ENCODE measurements at regions not wholly inside any gene's neighbourhood (a gene's known extent, or its start where the extent isn't known, plus 50 kb on each side); places are given as distances from the start of the nearest gene placed in this dataset.

DNA sequence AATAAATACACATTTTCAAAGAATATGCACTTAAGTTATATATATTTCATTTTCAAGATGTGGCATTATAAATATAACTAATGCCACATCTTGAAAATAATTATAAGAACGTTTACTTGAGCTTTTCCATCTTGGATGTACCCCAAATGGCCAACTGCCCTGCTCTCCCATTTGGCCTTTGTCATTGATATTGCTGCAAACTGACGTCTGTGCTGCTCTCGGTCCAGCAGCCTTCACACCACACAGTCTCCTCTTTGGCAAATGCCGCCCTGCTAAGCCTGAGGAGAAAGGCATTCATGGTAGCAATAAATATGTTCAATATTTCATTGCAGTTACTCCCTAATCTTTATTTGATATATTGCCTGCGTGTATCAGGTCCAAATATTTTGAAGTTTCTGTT, 384.6 kb upstream of the ADARB2 start:
- peaks cover 0 to 6% (median 0%) of the 10 kb centered on the region in 7 donors for H3K9me3 Mint-ChIP-seq
- H3K27ac Mint-ChIP-seq, result no peak overlapping the region
- no peak for DNase-seq
- Histone ChIP-seq H3K27ac (ENCODE audit: insufficient read depth, low read length, poor library complexity, severe bottlenecking) (no peak overlapping the region), H3K27me3 (ENCODE audit: control insufficient read depth, insufficient read depth, low read length) (no peaks in the 10 kb centered on the region), H3K36me3 (ENCODE audit: control insufficient read depth, insufficient read depth, low read length) (no peaks in the 10 kb centered on the region), H3K4me1 (ENCODE audit: control insufficient read depth, insufficient read depth, low read length, poor library complexity, severe bottlenecking) (no peaks in the 10 kb centered on the region), H3K4me3 (ENCODE audit: low read depth, low read length) (no peak overlapping the region), H3K9me3 (ENCODE audit: control insufficient read depth in 2 of 2, low read length in 2 of 2) (no peaks in the 10 kb centered on the region)
- ATAC-seq (ENCODE audit: low read depth in 2 of 2), result no peak
- H3K36me3 Mint-ChIP-seq, result no peaks in the 10 kb centered on the region
- H3K4me3 Mint-ChIP-seq, result no peak overlapping the region
- H3K4me1 Mint-ChIP-seq, result peaks cover 0 to 4% (median 0%) of the 10 kb centered on the region in 4 donors
- H3K27me3 Mint-ChIP-seq, result no peaks in the 10 kb centered on the region

- Mint-ChIP-seq H3K27ac (no peak overlapping the region), H3K27me3 (no peaks in the 10 kb centered on the region), H3K4me1 (peaks cover 0 to 4% (median 0%) of the 10 kb centered on the region in 4 donors), H3K9me3 (peaks cover 0 to 4% (median 0%) of the 10 kb centered on the region in 7 donors), H3K36me3 (no peaks in the 10 kb centered on the region), H3K4me3 (no peak overlapping the region)
- Histone ChIP-seq H3K4me1 (ENCODE audit: control insufficient read depth, insufficient read depth, low read length, poor library complexity, severe bottlenecking) (no peaks in the 10 kb centered on the region), H3K36me3 (ENCODE audit: control insufficient read depth, insufficient read depth, low read length) (no peaks in the 10 kb centered on the region), H3K4me3 (ENCODE audit: low read depth, low read length) (no peak overlapping the region), H3K27me3 (ENCODE audit: control insufficient read depth, insufficient read depth, low read length) (no peaks in the 10 kb centered on the region), H3K27ac (ENCODE audit: insufficient read depth, low read length, poor library complexity, severe bottlenecking) (no peak overlapping the region), H3K9me3 (ENCODE audit: control insufficient read depth in 2 of 2, low read length in 2 of 2) (no peaks in the 10 kb centered on the region)
- no peak for DNase-seq
- ATAC-seq (ENCODE audit: low read depth in 2 of 2), result no peak
Observed at GRCh38 chr10:2121315-2121714, 384.0 kb upstream of the ADARB2 start.

GRCh38 chr10:2120746-2121145, 383.4 kb upstream of the ADARB2 start:
- H3K9me3 Mint-ChIP-seq, result peaks cover 0 to 4% (median 0%) of the 10 kb centered on the region in 7 donors
- no peaks in the 10 kb centered on the region for H3K36me3 Mint-ChIP-seq
- Histone ChIP-seq H3K4me1 (ENCODE audit: control insufficient read depth, insufficient read depth, low read length, poor library complexity, severe bottlenecking) (no peaks in the 10 kb centered on the region), H3K9me3 (ENCODE audit: control insufficient read depth in 2 of 2, low read length in 2 of 2) (no peaks in the 10 kb centered on the region), H3K36me3 (ENCODE audit: control insufficient read depth, insufficient read depth, low read length) (no peaks in the 10 kb centered on the region), H3K27ac (ENCODE audit: insufficient read depth, low read length, poor library complexity, severe bottlenecking) (no peak overlapping the region), H3K4me3 (ENCODE audit: low read depth, low read length) (no peak overlapping the region), H3K27me3 (ENCODE audit: control insufficient read depth, insufficient read depth, low read length) (no peaks in the 10 kb centered on the region)
- no peak overlapping the region for H3K27ac Mint-ChIP-seq
- H3K4me3 Mint-ChIP-seq, result no peak overlapping the region
- ATAC-seq (ENCODE audit: low read depth in 2 of 2) (no peak), DNase-seq (no peak)
- no peaks in the 10 kb centered on the region for H3K27me3 Mint-ChIP-seq
- peaks cover 0 to 4% (median 0%) of the 10 kb centered on the region in 4 donors for H3K4me1 Mint-ChIP-seq

GRCh38 chr10:2119316-2119715, 382.0 kb upstream of the ADARB2 start:
- no peaks in the 10 kb centered on the region for H3K36me3 Mint-ChIP-seq
- H3K27me3 Mint-ChIP-seq, result no peaks in the 10 kb centered on the region
- Histone ChIP-seq H3K27me3 (ENCODE audit: control insufficient read depth, insufficient read depth, low read length) (no peaks in the 10 kb centered on the region), H3K4me1 (ENCODE audit: control insufficient read depth, insufficient read depth, low read length, poor library complexity, severe bottlenecking) (no peaks in the 10 kb centered on the region), H3K9me3 (ENCODE audit: control insufficient read depth in 2 of 2, low read length in 2 of 2) (no peaks in the 10 kb centered on the region), H3K27ac (ENCODE audit: insufficient read depth, low read length, poor library complexity, severe bottlenecking) (no peak overlapping the region), H3K36me3 (ENCODE audit: control insufficient read depth, insufficient read depth, low read length) (no peaks in the 10 kb centered on the region), H3K4me3 (ENCODE audit: low read depth, low read length) (no peak overlapping the region)
- no peak overlapping the region for H3K4me3 Mint-ChIP-seq
- peaks cover 0 to 4% (median 0%) of the 10 kb centered on the region in 4 donors for H3K4me1 Mint-ChIP-seq
- no peak overlapping the region for H3K27ac Mint-ChIP-seq
- DNase-seq (no peak), ATAC-seq (ENCODE audit: low read depth in 2 of 2) (no peak)
- peaks cover 0 to 4% (median 0%) of the 10 kb centered on the region in 7 donors for H3K9me3 Mint-ChIP-seq

- Mint-ChIP-seq H3K27me3 (no peaks in the 10 kb centered on the region), H3K4me1 (peaks cover 0 to 4% (median 0%) of the 10 kb centered on the region in 4 donors), H3K9me3 (peaks cover 0 to 4% (median 0%) of the 10 kb centered on the region in 7 donors), H3K36me3 (no peaks in the 10 kb centered on the region), H3K4me3 (no peak overlapping the region), H3K27ac (no peak overlapping the region)
- no peaks in the 10 kb centered on the region for H3K27me3 ChIP-seq (ENCODE audit: control insufficient read depth, insufficient read depth, low read length)
- ATAC-seq (ENCODE audit: low read depth in 2 of 2) (no peak), DNase-seq (no peak)
- H3K9me3 ChIP-seq (ENCODE audit: control insufficient read depth in 2 of 2, low read length in 2 of 2), result no peaks in the 10 kb centered on the region
- no peaks in the 10 kb centered on the region for H3K4me1 ChIP-seq (ENCODE audit: control insufficient read depth, insufficient read depth, low read length, poor library complexity, severe bottlenecking)
- no peaks in the 10 kb centered on the region for H3K36me3 ChIP-seq (ENCODE audit: control insufficient read depth, insufficient read depth, low read length)
- no peak overlapping the region for H3K4me3 ChIP-seq (ENCODE audit: low read depth, low read length)
- no peak overlapping the region for H3K27ac ChIP-seq (ENCODE audit: insufficient read depth, low read length, poor library complexity, severe bottlenecking)
Observed at GRCh38 chr10:2118201-2118600, 380.9 kb upstream of the ADARB2 start.

GRCh38 chr10:2117641-2118040, 380.3 kb upstream of the ADARB2 start:
- no peaks in the 10 kb centered on the region for H3K27me3 ChIP-seq (ENCODE audit: control insufficient read depth, insufficient read depth, low read length)
- no peaks in the 10 kb centered on the region for H3K4me1 ChIP-seq (ENCODE audit: control insufficient read depth, insufficient read depth, low read length, poor library complexity, severe bottlenecking)
- no peak for ATAC-seq (ENCODE audit: low read depth in 2 of 2)
- H3K36me3 ChIP-seq (ENCODE audit: control insufficient read depth, insufficient read depth, low read length), result no peaks in the 10 kb centered on the region
- Mint-ChIP-seq H3K27ac (no peak overlapping the region), H3K4me1 (peaks cover 0 to 4% (median 0%) of the 10 kb centered on the region in 4 donors), H3K27me3 (no peaks in the 10 kb centered on the region), H3K36me3 (no peaks in the 10 kb centered on the region), H3K9me3 (peaks cover 0 to 4% (median 0%) of the 10 kb centered on the region in 7 donors), H3K4me3 (no peak overlapping the region)
- no peaks in the 10 kb centered on the region for H3K9me3 ChIP-seq (ENCODE audit: control insufficient read depth in 2 of 2, low read length in 2 of 2)
- H3K4me3 ChIP-seq (ENCODE audit: low read depth, low read length), result no peak overlapping the region
- DNase-seq, result no peak
- H3K27ac ChIP-seq (ENCODE audit: insufficient read depth, low read length, poor library complexity, severe bottlenecking), result no peak overlapping the region

GRCh38 chr10:2111965-2112364, 374.6 kb upstream of the ADARB2 start:
- no peaks in the 10 kb centered on the region for H3K36me3 ChIP-seq (ENCODE audit: control insufficient read depth, insufficient read depth, low read length)
- no peak overlapping the region for H3K27ac ChIP-seq (ENCODE audit: insufficient read depth, low read length, poor library complexity, severe bottlenecking)
- H3K4me1 ChIP-seq (ENCODE audit: control insufficient read depth, insufficient read depth, low read length, poor library complexity, severe bottlenecking), result no peaks in the 10 kb centered on the region
- ATAC-seq (ENCODE audit: low read depth in 2 of 2) (no peak), DNase-seq (no peak)
- Mint-ChIP-seq H3K36me3 (no peaks in the 10 kb centered on the region), H3K4me1 (no peaks in the 10 kb centered on the region), H3K4me3 (no peak overlapping the region), H3K9me3 (peaks cover 0 to 1% (median 0%) of the 10 kb centered on the region in 7 donors), H3K27ac (no peak overlapping the region), H3K27me3 (no peaks in the 10 kb centered on the region)
- no peaks in the 10 kb centered on the region for H3K9me3 ChIP-seq (ENCODE audit: control insufficient read depth in 2 of 2, low read length in 2 of 2)
- no peak overlapping the region for H3K4me3 ChIP-seq (ENCODE audit: low read depth, low read length)
- H3K27me3 ChIP-seq (ENCODE audit: control insufficient read depth, insufficient read depth, low read length), result no peaks in the 10 kb centered on the region

- Histone ChIP-seq H3K4me3 (ENCODE audit: low read depth, low read length) (no peak overlapping the region), H3K4me1 (ENCODE audit: control insufficient read depth, insufficient read depth, low read length, poor library complexity, severe bottlenecking) (no peaks in the 10 kb centered on the region), H3K27me3 (ENCODE audit: control insufficient read depth, insufficient read depth, low read length) (no peaks in the 10 kb centered on the region), H3K27ac (ENCODE audit: insufficient read depth, low read length, poor library complexity, severe bottlenecking) (no peak overlapping the region), H3K36me3 (ENCODE audit: control insufficient read depth, insufficient read depth, low read length) (no peaks in the 10 kb centered on the region), H3K9me3 (ENCODE audit: control insufficient read depth in 2 of 2, low read length in 2 of 2) (no peaks in the 10 kb centered on the region)
- H3K36me3 Mint-ChIP-seq, result no peaks in the 10 kb centered on the region
- H3K4me3 Mint-ChIP-seq, result no peak overlapping the region
- no peak for DNase-seq
- no peak overlapping the region for H3K27ac Mint-ChIP-seq
- H3K27me3 Mint-ChIP-seq, result no peaks in the 10 kb centered on the region
- H3K9me3 Mint-ChIP-seq, result no peaks in the 10 kb centered on the region
- no peak for ATAC-seq (ENCODE audit: low read depth in 2 of 2)
- no peaks in the 10 kb centered on the region for H3K4me1 Mint-ChIP-seq
Observed at GRCh38 chr10:2108496-2108895, 371.2 kb upstream of the ADARB2 start.
